ENCODE measurements at regions not wholly inside any gene's neighbourhood (a gene's known extent, or its start where the extent isn't known, plus 50 kb on each side); places are given as distances from the start of the nearest gene placed in this dataset.

GRCh38 chr12:93314177-93314497, 63.6 kb upstream of the NUDT4 start:
- no peak for DNase-seq

GRCh38 chr12:93315385-93315906, 62.3 kb upstream of the NUDT4 start:
- no peak for DNase-seq

- DNase-seq: no peak
Measured at GRCh38 chr12:93315907-93316622, 61.7 kb upstream of the NUDT4 start.

GRCh38 chr12:93316623-93316971, 61.1 kb upstream of the NUDT4 start:
- DNase-seq: no peak

GRCh38 chr12:93317227-93317626, 60.5 kb upstream of the NUDT4 start:
- no peak for DNase-seq

GRCh38 chr12:93318720-93319522, 58.8 kb upstream of the NUDT4 start:
- DNase-seq: peak; percentile 99

- no peak for DNase-seq
Measured at GRCh38 chr12:93319523-93320050, 58.1 kb upstream of the NUDT4 start.

GRCh38 chr12:93322784-93323183, 54.9 kb upstream of the NUDT4 start:
- DNase-seq: no peak

GRCh38 chr12:93323625-93324329, 53.9 kb upstream of the NUDT4 start:
- DNase-seq: no peak

GRCh38 chr12:93325855-93326254, 51.9 kb upstream of the NUDT4 start:
- no peak for DNase-seq
